Jurkat, Clone E6-1 (cell line): ENCODE measurements at regions not wholly inside any gene's neighbourhood (a gene's known extent, or its start where the extent isn't known, plus 50 kb on each side); places are given as distances from the start of the nearest gene placed in this dataset.

Experiments used
- DNase-seq: peaks from one replicate; pipeline ENCODE4 v3.0.0-alpha.2; 2011; ENCODE audit warnings: low read depth, low spot score
- H3K4me3 ChIP-seq: 2 replicates; pipeline ENCODE4 v1.5.1; 2011; ENCODE audit warnings: mild to moderate bottlenecking, low read length, control low read depth, moderate library complexity

DNA sequence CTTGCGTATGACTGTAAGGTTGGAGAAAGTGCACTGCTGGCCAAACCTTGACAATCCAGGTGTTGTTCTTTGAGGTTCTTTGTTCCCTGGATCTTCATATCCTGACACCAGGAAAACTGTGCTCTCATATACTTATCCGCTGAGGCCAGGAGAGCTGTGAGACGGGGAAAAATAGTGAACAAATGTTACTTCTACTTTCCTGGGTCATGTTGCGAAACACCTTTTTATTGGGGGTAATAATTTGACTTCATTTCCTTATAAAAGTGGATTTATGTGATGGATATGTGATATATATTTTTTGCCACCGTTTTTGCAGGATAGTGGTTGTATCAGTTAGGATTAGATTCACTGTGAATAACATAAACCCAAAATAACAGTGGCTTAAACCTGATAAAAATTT is 336.1 kb downstream of the OSR1 start:
- no peak overlapping the region for H3K4me3 ChIP-seq
- DNase-seq: no peak

DNA sequence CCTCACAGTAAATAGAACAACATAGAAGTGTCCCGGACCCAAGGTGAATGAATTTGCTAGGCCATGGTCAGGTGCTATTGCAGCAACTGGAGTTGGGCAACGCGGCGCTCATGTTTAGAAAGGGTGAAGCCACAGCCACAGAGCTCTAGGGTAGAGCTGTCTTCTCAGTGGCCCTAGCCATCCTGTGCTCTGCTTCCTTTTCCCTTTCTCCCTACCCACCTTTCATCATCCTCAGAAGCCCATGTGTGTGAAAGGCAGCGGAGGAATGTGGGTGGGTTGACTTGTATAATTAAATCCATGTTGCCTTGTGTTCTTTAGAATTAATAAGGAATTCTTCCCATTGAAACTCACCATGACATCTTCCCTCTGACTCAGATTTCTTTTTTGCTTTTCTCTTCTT is 336.7 kb downstream of the OSR1 start:
- DNase-seq: no peak
- H3K4me3 ChIP-seq: no peak overlapping the region

DNA sequence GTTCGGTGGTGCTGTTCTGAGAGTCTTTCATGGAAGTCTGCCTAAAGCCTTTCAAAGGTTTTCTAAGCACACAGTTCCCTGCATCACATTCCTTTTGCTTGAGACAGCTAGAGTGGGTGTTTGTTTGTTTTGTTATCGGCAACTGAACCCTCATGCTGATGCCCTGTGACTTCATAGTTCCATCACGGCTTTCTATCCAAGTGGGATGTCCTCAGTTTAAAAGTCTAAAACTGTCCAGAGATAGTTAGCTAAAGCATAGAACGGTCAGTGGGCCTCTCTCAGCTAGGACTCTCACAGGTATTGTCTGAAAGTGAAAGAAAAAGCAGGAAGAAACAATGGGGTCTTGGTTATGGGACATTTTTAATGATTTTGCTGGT is 337.3 kb downstream of the OSR1 start:
- no peak for DNase-seq
- no peak overlapping the region for H3K4me3 ChIP-seq

DNA sequence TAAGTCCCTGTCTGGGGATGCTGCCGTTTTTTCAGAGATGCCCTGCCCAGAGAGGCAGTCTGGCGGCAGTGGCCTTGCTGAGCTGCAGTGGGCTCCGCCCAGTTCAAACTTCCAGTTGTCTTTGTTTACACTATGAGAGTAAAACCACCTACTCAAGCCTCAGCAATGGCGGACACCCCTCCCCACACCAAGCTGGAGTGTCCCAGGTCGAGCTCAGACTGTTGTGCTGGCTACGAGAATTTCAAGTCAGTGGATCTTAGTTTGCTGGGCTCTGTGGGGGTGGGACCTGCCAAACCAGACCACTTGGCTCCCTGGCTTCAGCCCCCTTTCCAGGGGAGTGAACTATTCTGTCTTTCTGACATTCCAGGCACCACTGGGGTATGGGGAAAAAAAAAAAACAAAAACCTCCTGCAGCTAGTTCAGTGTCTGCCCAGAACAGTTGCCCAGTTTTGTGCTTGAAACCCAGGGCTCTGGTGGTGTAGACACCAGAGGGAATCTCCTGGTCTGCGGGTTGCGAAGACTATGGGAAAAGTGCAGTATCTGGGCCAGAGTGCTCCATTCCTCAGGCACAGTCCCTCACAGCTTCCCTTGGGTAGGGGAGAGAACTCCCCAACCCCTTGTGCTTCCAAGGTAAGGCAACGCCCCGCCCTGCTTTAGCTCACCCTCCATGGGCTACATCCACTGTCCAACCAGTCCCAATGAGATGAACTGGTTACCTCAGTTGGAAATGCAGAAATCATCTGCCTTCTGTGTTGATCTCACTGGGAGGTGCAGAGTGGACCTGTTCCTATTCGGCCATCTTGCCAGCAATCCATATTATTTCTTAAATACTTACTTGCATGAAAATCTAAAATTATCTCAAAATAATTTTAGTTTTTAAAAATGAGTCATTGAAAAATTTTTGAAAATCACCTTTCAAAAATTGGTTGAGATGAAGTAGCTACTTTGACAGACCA is 338.0 kb downstream of the OSR1 start:
- no peak overlapping the region for H3K4me3 ChIP-seq
- no peak for DNase-seq

DNA sequence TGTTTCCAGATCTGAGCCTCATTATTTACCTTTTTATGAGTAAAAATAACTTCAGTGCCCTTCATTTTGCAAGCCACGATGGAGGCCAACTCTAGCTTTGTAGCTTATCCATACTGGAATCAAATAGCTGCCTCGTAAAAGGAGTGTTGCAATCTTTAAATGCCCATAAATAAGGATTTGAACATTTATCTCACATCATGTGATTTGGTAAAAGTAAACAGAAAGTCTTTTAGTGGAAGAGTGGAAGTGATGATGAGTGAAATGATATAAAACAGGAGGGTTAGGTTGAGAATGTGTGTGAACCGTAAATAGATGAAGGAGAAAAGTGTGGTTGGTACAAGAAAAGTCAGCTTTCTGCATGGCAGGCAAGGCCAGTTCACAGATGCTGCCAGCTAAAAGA is 348.9 kb downstream of the OSR1 start:
- no peak for DNase-seq
- H3K4me3 ChIP-seq: no peak overlapping the region

DNA sequence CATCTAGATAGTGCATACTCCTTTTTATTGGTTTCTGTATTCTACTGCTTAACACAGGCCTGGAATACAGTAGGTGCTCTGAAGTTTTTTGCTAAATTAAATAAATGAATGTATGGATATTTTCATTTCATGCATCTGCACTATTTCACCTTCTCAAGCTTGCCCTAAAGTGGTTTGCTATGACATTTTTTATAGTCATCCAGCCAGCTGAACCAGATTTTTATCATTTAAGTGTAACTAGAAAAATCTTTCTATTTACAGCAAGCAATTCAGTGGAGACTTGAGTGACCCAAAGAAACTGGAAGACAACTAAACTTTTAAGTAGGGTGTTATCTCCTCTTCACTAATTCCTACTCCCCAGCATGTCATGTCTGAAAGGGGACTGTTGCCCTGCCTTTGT is 354.9 kb downstream of the OSR1 start:
- DNase-seq: no peak
- no peak overlapping the region for H3K4me3 ChIP-seq

DNA sequence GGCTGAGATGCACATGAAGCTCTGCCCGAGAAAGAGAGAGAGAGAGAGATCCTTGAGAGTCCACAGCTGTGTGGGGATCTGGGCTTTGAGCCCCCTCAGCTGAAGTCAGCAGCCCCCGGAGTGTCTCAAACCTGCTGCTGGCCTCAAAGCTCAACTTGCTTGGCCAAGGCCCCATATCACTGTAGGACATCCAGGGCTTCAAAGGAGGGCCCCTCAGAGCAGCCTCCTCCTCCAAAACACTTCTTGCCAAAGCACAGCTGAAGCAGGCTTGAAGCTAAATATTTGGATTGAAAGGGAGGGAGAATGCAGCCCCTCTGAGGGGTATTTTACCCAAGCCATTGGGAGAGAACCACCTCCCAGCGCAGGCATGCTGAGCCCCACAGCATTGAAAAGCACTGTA is 357.6 kb downstream of the OSR1 start:
- no peak for DNase-seq
- no peak overlapping the region for H3K4me3 ChIP-seq

DNA sequence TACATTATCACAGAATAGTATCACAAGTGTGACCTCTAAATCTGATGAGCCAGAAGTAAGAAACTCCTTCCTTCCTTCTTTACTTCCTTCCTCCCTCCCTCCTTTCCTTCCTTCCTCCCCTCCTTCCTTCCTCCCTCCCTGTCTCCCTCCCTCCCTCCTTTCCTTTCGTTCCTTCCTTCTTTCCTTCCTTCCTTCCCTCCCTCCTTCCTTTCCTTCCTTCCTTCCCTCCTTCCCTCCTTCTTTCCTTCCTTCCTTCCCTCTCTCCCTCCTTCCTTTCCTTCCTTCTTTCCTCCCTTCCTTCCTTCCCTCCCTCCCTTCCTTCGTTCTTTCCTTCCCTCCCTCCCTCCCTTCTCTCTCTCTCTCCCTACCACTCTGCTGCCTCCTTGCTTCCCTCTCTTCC is 359.2 kb downstream of the OSR1 start:
- no peak for DNase-seq
- H3K4me3 ChIP-seq: no peak overlapping the region

DNA sequence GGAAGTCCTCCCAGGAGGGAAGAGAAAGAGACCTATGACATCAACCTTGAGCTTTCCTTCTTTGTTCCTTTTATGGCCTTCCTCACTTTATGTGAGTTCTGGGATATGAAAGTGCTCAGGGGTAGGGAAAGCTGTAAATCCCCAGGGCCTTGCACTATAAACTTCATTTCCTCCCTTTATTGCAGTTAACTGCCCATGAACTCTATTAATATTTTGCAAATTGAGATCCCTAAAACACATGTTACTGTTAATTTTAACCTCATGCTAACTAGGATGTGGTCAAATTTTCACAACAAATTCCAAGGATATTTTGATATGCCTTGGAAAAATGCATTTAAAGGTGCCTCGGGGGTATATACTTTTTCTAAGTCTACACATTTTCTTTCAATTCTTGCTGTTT is 359.9 kb downstream of the OSR1 start:
- no peak for DNase-seq
- no peak overlapping the region for H3K4me3 ChIP-seq

DNA sequence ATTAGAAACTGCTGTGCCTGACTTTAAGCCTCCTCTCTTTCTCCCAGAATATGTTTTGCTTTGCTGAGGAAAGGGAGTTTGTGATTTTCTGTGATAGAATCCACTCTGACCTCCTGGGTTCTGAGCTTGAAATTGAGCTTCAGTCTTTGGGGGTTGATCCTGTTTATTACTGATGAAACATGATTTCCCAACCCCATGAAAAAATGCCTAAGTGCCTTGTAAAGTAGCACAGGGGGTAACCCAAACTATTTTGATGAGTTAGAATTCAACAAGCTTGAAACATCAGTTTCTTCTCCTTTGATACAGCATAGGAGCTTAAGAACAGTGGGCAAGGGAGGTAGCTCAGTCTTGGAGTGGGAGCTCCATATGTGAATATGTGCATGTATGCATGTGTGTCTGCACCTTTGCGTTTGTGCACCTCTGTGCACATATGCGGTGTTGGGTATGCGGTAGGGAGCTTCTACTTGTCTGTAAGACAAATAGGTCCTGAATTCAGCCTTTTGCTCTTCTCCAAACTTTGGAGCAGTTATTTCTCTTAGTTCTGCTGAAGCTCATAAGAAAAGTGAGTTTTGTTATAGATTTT is 364.6 kb downstream of the OSR1 start:
- DNase-seq: no peak
- H3K4me3 ChIP-seq: no peak overlapping the region

DNA sequence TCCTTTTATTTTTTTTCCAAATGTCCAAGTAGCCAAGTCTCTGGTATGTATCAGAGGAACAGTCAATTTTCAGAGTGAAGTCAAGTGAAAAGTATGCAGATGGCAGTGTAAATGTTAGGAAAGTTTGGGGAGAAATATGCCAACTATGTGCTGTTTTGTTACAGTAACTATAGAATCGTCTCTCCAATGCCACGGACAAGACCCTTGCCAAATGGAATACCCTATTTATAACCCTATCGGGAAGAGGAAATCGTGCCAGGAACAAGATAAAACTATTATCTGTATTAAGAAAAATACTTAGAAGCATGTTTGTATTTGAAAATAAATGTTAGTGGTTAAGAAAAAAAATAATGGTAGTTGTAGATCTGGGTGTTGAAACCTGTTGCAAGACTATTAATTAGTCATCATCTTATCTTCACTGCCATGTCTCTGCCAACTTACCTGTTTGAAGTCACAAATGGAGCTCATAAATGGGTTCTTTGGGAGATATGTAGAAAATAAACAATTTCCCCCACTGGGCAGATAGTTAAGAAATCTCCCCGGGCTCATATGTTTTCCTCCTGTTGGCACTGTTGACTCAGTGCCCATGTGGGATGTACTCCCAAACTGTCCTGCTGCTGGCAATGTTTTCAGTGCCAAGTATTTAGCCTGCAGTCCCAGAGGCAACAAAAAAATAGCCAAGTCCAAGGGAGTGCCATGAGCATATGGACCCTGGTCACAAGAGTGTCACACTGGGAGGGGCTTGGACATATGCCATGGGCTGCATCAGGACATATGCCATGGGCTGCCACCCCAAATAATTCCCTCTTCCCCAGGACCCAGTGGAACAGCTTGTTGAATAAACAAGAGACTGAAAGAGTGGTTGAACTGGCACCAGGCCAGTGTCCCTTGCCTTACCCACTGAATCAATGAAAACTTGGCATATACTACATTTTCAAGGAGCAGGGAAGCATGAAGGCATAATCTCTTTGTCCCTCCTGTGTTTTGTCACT is 366.9 kb downstream of the OSR1 start:
- H3K4me3 ChIP-seq: no peak overlapping the region
- DNase-seq: no peak

DNA sequence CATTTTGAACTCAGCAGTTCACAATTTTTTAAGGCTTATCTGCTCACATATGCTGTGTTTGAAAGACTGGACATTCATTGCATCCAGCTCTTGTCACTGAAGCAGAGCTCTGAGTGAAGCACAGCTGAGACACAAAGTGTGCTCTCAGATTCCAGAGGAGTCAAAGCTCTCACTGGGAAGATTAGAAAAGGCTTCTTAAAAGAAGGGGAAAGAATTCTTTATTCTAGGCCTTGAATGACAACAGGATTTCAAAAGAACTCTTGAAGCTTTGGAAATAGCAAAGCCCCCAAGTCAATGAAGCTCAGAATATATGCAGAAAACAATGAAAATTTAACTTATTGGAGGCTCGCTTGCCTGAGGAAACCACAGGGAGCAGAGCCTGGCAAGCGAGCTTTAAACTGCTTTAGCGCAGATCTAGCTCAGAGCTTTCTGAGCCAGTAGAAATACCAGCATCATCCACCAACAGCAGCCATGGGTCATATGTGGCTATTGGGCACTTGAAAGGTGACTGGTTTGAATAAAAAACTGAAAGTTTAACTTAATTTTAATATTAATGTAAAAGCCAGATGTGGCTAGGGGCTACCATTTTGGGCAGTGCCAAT is 369.7 kb downstream of the OSR1 start:
- DNase-seq: no peak
- no peak overlapping the region for H3K4me3 ChIP-seq

DNA sequence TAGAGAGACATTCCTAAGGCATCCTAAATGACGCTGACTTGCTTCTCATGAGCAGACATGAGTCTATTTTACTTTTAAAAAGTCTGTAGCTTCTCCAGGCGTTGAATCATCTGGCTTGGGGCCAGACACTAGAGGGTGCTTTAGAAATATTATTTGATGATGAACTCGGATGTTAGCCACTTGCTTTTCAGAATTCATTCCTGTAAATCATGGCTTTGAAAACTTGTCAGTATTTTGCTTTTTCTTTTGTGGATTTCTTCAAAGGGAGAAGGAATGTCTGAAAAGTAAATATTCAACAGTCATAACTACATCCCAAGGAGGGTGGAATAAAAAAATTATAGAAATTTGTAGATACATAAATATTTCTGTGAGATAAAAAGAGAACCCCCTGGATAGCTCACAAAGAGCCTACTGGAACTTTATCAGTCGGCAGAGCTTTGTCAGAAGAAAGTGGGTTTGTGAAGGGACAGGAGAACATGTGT is 370.8 kb downstream of the OSR1 start:
- DNase-seq: peak; percentile 3
- H3K4me3 ChIP-seq: no peak overlapping the region

DNA sequence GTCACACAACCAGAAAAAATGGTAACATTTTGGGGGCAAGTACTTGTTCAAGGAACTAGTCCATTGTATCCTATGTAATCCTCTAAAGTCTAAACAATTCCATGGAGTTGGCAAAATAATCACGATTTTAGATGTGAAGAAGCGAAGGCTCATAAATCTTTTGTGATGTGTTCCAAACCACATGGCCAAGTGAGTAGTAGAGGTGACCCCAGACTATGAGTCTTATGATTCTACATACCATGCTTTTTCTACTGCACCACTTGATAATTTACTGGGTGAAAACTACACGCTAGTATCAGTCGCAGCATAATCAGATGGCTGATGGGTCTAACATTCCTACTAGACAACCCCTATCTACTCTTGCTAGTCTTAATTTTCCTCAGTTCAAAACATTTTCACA is 371.4 kb downstream of the OSR1 start:
- no peak overlapping the region for H3K4me3 ChIP-seq

DNA sequence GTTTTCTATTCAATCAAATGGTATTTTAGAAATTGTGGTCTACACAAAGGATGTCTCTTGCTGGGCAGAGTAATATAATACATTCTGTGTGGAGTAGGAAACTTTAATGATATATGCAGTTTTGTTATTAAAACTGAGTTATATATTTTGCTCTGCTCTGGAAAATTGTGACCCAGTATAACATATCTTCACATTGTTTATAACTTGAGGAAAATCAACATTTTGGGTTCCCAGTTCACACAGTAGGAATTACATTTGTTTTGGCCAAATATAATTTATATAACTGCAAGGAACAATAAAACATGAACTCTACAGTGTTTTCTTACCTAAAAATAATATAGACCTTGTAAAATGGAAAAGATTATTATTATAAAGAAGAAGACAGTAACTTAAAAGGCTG is 372.4 kb downstream of the OSR1 start:
- DNase-seq: no peak
- H3K4me3 ChIP-seq: no peak overlapping the region

More for the DNA sequence above, 371.4 kb downstream of the OSR1 start:
- no peak for DNase-seq

DNA sequence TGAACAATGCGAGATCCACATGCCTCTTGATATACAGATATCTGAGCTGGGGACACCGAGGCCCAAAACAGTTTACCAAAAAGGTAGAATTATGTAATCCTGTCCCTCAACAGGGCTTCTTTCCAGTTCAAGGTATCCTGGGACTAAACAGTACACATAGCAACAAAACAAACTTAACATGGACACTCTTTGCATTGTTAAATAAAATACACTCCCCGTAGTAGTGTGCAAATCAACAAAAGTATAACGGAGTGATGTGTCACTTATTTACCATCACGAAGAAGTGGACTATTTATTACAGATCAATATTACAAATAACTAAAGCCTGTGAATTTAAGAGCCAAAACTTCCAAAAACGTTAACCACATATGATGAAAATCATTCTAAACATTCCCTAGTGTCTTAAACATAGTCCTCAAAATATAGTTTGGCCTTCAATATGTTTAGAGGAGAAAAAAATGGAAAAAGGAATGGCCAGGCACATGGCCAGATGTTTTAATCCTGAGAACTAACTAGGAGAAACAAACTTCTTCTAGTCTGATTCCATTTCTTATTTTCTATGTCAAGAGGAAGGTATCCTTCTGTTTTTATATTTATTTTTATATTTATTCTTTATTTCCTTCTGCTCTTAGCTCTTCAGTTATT is 377.5 kb downstream of the OSR1 start:
- no peak overlapping the region for H3K4me3 ChIP-seq
- DNase-seq: no peak

DNA sequence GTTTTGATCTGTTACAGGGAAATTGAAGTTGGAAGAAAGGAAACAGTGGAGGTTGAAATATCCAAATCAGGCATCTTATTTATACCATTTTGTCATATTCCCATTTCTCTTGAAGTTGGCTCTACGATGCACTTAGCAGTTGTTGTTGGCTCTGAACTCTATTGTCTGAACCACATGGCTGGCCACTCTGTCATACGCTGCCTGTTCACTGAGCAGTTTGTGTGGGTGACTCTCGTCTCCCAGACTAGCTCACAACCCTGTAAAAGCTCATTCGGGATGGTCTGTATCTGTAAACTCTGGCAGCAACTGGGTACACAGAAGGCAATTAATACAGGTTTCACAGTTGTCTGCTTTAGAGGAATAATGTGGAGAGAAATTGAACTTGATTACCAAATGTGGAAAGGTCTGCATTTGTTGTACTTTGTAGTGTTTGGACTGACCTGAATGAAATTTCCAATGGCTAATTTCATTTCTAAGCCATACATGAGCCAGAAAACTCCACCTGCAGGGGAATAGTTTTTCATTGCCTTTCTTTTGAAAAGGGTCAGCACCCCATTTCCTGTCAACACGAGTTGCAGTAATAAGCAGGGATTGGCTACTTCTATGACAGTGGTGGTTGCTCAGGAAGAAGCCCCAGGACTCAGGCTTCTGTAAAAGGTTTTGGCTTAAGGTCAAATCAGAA is 378.2 kb downstream of the OSR1 start:
- DNase-seq: no peak
- H3K4me3 ChIP-seq: no peak overlapping the region

DNA sequence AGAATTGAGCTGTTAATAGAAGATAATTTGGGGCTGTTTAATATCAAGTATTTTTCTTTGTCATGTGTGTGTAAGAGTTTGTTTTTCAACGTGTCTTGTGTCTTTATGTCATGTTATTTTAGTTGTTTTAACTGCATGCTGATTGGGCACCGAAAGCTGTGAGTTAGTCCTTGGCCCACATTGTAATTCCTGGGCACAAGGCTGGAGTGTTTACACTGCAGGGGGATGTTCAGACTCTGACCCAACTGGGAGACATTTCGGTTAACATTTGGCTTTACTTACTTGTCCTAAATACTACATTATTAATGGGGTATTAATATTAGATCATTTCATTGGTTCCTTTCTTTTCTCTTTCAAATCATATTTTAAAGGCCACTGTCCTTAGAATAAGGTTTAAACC is 381.0 kb downstream of the OSR1 start:
- no peak overlapping the region for H3K4me3 ChIP-seq
- no peak for DNase-seq
